ENCODE measurements at regions not wholly inside any gene's neighbourhood (a gene's known extent, or its start where the extent isn't known, plus 50 kb on each side); places are given as distances from the start of the nearest gene placed in this dataset.

GRCh38 chr20:56833427-56833826 lies 204.3 kb downstream of the TFAP2C start:
- DNase-seq (ENCODE audit: low read depth in 2 of 2), result no peak

GRCh38 chr20:56835829-56836550 lies 206.9 kb downstream of the TFAP2C start:
- DNase-seq (ENCODE audit: low read depth in 2 of 2), result no peak

DNA sequence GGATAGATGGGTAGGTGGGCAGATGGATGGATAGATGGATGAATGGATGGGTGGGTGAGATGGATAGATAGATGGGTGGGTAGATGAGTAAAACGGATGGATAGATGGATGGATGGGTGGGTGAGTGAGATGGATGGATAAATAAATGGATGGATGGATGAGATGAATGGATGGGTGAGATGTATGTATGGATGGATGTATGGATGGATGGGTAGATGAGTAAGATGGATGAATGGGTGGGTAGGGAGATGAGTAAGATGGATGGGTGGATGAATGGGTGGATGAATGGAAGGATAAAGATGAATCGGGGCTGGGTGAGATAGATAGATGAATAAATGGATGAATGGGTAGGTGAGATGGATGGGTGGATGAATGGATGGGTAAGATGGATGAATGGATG lies 210.1 kb downstream of the TFAP2C start:
- DNase-seq (ENCODE audit: low read depth in 2 of 2), result no peak

GRCh38 chr20:56839786-56840185 lies 210.7 kb downstream of the TFAP2C start:
- no peak for DNase-seq (ENCODE audit: low read depth in 2 of 2)

DNA sequence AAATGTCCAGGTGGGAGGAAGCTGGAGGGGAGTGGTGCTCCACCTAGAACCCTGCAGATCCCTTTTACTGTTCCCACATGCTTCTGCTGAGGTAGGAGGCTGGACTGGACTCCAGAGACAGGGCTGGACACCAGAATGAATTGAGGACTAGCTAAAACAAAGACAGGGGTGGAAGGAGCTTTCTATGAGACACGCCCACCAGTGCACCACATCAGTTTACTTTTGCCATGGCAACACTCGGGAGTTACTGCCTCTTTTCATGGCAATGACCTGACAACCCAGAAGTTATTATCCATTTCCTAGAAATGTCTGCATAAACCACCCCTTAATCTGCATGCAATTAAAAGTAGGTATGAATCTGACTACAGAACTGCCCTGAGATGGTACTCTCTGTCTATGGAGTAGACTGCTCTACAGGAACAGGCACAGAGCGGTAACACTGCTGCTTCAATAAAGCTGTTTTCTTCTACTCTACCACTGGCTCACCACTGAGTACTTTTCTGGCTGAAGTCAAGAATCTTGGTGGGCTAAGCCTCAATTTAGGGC lies 211.7 kb downstream of the TFAP2C start:
- no peak for DNase-seq (ENCODE audit: low read depth in 2 of 2)

GRCh38 chr20:56841346-56841908 lies 212.3 kb downstream of the TFAP2C start:
- DNase-seq (ENCODE audit: low read depth in 2 of 2), result no peak

DNA sequence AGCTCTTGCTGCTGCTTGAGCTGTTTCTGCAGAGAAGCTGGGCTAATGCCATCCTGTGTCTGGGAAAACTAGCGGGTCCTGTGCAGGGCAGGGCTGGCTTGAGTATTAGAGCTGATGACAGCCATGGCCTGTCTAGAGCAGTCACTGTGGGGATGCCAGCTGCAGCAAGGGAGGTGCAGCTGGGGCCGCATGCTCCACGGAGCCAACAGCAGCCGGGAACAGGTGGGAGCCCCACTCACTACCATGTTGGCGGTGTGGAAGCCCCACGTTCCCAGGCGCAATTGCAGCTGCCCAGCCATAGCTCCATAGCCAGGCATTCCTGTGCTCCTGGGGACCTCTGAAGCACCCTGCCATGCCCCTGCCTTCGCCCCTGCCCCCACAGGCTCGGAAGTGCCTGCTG lies 212.9 kb downstream of the TFAP2C start:
- DNase-seq (ENCODE audit: low read depth in 2 of 2), result no peak

DNA sequence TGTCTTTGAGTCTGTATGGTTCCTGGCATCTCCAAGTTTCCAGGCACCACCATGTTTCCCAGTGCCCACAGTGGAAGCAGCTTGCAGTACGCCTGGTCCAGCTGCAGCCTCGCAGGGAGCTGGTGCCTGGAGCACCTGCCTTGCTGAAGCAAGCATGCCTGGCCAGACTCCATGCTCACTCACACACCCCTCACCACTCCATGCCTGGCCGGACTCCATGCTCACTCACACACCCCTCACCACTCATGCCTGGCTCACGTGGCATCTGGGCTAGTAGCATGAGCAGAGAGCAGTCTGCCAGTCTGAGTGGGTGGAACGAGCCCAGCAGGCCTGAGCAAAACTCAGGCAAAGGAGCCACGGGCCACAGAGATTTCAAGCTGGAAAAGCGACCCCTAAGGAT lies 214.3 kb downstream of the TFAP2C start:
- DNase-seq (ENCODE audit: low read depth in 2 of 2), result no peak

- DNase-seq (ENCODE audit: low read depth in 2 of 2), result no peak
Observed at GRCh38 chr20:56843817-56844216, 214.7 kb downstream of the TFAP2C start.

DNA sequence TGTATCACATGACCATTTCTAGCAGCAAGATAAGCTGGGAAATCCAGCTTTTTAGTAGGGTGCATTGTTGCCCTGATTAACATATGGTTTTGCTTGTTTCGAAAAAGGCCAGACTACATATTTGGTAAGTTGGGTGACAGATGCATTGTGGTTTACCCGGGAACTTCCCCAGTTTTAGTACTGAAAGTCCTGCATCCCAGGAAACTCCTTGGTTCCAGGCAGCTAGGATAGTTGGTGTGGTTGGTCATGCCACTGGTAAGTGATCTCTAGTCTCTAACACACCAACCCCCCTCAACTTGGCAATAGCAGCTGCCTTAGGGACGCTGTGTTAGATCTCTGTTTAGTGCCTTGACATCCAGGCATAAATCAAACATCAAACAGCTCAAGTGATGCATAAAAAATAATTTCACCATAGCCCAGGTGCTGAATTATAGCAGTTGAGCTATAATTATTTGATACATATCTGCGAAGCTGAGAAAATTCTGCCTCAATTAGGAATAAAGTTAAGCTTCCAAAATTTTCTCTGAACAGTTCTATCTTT lies 216.5 kb downstream of the TFAP2C start:
- DNase-seq (ENCODE audit: low read depth in 2 of 2), result no peak

DNA sequence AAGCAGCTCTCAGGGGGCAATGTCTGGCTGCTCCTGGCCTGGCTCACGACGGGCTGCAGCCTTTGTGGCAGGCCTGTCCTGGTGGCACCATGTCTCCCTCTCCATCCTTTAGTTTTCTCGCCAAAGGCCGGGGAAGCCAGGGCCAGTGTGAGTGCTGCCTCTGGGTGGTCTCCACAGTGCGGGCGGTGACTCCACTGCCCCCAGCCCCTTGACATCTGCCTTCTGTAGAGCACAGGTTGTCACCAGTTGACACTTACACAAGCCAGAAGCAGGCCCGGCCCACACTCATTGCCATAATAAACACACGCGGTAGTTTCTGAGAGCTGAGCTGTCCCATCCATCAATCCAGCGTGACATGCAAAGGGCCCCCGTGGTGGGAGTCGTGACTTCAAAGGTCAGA lies 219.5 kb downstream of the TFAP2C start:
- DNase-seq (ENCODE audit: low read depth in 2 of 2), result no peak

DNA sequence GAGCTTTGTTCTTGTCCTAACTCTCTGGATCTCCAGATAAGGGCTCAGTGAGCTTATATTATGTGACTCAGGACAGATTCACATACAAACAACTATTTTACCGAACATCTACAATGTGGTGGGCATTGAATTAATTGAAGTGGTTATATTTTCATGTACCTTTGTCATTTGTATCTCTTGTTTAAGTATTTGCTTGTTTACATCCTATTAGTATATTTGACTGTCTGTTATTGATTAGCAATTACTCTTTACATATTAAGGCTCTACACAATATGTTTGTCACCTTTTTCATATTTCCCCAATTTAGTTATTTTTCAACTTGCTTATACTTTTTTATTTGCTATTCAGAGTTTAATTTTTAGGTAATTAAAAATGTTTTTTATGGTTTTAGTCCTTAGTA lies 222.4 kb downstream of the TFAP2C start:
- DNase-seq (ENCODE audit: low read depth in 2 of 2), result no peak

- DNase-seq (ENCODE audit: low read depth in 2 of 2), result no peak
Observed at GRCh38 chr20:56855708-56856107, 226.6 kb downstream of the TFAP2C start.

GRCh38 chr20:56857950-56858349 lies 228.8 kb downstream of the TFAP2C start:
- no peak for DNase-seq (ENCODE audit: low read depth in 2 of 2)

DNA sequence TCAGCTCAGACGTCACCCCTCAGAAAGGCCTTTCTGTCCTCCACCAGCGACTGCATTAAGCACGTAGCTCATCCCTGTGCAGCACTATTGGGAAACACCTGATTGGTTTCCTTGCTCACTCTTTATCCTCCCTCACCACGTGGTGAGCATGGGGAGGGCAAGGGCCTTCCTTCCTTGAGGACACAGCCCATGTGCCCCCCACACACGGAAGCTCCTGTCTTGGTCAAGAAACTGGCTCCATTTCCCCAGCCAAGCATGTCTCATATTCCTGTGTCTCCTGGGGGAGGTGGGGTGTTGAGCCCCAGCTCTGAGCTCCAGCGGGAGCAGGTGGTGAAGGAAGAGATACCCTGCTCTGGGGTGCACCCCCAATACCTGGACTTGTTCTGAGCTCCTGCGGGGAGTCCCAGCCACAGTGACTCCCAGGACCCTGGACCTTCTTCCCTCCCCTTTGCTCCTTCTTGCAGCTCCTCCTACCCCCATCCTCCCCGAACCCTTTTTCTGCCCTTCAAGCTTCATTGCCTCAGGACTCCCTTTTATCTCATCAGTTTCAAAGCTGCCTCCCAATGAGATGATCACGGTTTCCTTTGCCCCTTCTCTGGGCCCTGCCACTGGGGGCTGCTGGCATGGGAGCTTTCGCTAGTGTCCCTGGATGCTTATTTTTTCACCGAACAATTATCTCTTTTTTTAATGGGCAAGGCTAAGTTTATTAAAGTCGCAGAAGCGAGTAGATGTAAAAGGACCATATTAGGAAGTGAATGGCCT lies 230.1 kb downstream of the TFAP2C start:
- no peak for DNase-seq (ENCODE audit: low read depth in 2 of 2)

- no peak for DNase-seq (ENCODE audit: low read depth in 2 of 2)
Observed at GRCh38 chr20:56859801-56860261, 230.7 kb downstream of the TFAP2C start.

GRCh38 chr20:56860413-56860812 lies 231.3 kb downstream of the TFAP2C start:
- no peak for DNase-seq (ENCODE audit: low read depth in 2 of 2)

GRCh38 chr20:56861590-56861989 lies 232.5 kb downstream of the TFAP2C start:
- no peak for DNase-seq (ENCODE audit: low read depth in 2 of 2)

DNA sequence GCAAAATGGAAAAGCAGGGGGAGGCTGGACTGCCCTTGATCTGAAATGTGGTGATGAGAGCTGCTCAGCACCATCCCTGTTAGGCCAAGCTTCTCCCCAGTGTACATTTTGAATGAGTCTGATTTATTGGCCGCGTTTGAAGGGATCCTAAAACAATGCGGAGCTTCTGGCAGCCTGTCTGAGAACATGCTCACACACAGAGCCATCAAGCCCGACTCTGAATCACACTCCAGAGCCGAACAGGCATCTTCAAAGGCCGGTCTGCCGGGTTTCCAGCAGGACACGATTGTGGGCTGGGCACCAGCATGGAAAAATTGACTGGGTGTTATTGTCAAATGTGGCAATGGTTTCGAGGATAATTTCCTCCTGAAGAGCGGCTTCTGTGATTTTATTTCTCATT lies 235.9 kb downstream of the TFAP2C start:
- no peak for DNase-seq (ENCODE audit: low read depth in 2 of 2)

DNA sequence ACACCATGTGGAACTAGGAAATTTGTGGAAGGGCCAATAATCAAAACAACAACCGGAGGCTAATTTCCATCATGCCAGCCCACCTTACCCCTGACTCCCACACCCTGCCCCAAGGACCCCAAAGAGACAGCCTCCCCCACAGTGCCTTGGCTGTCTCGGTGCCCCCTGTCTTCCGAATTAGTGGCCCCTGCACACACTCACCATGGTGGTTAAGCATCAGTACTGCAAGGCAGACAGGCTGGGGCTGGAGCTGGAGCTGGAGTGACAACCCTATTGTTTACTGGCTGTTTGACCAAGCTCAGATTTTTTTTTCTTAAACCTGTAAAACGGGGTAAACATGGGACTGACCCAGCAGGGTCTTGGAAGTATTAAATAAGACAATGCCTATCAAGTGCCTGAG lies 238.0 kb downstream of the TFAP2C start:
- no peak for DNase-seq (ENCODE audit: low read depth in 2 of 2)

- no peak for DNase-seq (ENCODE audit: low read depth in 2 of 2)
Observed at GRCh38 chr20:56868746-56869145, 239.6 kb downstream of the TFAP2C start.

GRCh38 chr20:56870271-56870670 lies 241.2 kb downstream of the TFAP2C start:
- DNase-seq (ENCODE audit: low read depth in 2 of 2), result no peak
